Ishikawa (cell line): ENCODE measurements at regions not wholly inside any gene's neighbourhood (a gene's known extent, or its start where the extent isn't known, plus 50 kb on each side); places are given as distances from the start of the nearest gene placed in this dataset.

ENCODE experiments used
- CEBPB ChIP-seq: IDR thresholded peaks from 2 replicates; pipeline ENCODE4 v1.6.1; 2012
- CREB1 ChIP-seq: IDR thresholded peaks from 2 replicates; pipeline ENCODE4 v1.6.1; 2012; ENCODE audit warnings: low read depth
- EGR1 ChIP-seq: IDR thresholded peaks from 2 replicates; pipeline ENCODE4 v1.6.1; 2012
- EP300 ChIP-seq: IDR thresholded peaks from 2 replicates; pipeline ENCODE4 v1.6.1; 2012; ENCODE audit warnings: borderline replicate concordance
- FOXM1 ChIP-seq: IDR thresholded peaks from 2 replicates; pipeline ENCODE4 v1.6.1; 2012; ENCODE audit warnings: low read depth, borderline replicate concordance
- MAX ChIP-seq: IDR thresholded peaks from 2 replicates; pipeline ENCODE4 v1.6.1; 2012
- NFIC ChIP-seq: IDR thresholded peaks from 2 replicates; pipeline ENCODE4 v1.6.1; 2012
- RAD21 ChIP-seq: IDR thresholded peaks from 2 replicates; pipeline ENCODE4 v1.6.1; 2012; ENCODE audit warnings: low read depth
- REST ChIP-seq: IDR thresholded peaks from 2 replicates; pipeline ENCODE4 v1.6.1; 2012; ENCODE audit warnings: low read depth, mild to moderate bottlenecking
- TAF1 ChIP-seq: IDR thresholded peaks from 2 replicates; pipeline ENCODE4 v1.6.1; 2012; ENCODE audit warnings: low read depth, mild to moderate bottlenecking
- TCF12 ChIP-seq: IDR thresholded peaks from 2 replicates; pipeline ENCODE4 v1.6.1; 2012; ENCODE audit warnings: low read depth
- TEAD4 ChIP-seq: IDR thresholded peaks from 2 replicates; pipeline ENCODE4 v1.6.1; 2012
- YY1 ChIP-seq: IDR thresholded peaks from 2 replicates; pipeline ENCODE4 v1.6.1; 2012; ENCODE audit warnings: low read depth
- ZBTB7A ChIP-seq: IDR thresholded peaks from 2 replicates; pipeline ENCODE4 v1.6.1; 2012; ENCODE audit warnings: low read depth
- TF ChIP-seq, protein P1 (sequence below): IDR thresholded peaks from 2 replicates; pipeline ENCODE4 v1.6.1; 2012

DNA sequence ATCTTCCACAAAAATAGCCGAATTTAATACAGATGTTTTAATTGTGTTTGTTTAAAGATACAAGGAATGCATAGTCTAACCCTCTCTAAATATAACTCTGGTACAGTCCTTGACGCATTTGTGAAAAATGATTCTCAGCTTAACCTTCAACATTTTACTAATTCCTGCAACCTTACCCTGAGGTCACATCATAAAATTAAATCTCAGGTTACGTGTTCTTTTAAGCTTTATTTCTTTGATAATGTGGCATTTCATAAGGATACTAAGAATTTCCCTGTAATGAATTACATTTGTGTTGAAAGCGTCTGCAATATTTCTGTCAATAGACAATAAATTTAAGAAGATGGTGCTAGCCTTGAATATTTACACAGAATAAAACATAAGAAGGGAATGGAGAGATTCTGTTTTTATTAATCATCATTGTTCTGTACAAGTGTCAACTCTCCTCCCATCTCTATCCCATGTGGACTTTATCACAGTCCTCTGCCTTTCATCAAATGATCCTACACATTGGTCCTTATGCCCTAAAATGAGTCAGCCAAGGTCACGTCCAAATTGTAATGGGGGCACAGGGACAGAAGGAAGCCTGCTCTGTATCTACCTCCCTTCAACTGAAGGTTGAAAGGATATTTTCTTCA is 769.3 kb upstream of the FLRT2 start:
- TF ChIP-seq YY1 (no peak), FOXM1 (no peak), TAF1 (no peak), RAD21 (no peak), CREB1 (no peak), REST (no peak), EGR1 (no peak), TCF12 (no peak), ZBTB7A (no peak), CEBPB (no peak), EP300 (no peak), MAX (no peak), NFIC (no peak), TEAD4 (no peak)
- TF ChIP-seq, protein P1, sequence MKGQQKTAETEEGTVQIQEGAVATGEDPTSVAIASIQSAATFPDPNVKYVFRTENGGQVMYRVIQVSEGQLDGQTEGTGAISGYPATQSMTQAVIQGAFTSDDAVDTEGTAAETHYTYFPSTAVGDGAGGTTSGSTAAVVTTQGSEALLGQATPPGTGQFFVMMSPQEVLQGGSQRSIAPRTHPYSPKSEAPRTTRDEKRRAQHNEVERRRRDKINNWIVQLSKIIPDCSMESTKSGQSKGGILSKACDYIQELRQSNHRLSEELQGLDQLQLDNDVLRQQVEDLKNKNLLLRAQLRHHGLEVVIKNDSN: no peak

DNA sequence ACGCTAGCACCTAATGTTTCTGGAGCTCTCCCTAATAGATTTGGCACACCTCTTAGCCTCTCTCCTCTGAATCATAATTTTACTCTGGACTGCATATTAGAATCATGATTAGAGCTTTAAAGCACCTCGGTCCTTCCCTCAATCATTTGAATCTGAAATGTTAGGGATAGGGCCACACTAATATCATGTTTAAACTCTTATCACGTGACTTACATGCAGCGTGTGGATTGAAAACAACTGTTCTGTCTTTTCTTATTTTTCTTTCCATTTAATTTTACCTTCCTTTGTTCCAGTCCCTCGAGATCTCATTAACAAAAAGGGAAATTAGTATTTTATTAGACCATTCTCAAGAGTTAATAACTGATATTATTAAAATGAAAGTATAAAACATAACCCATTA is 762.5 kb upstream of the FLRT2 start:
- TF ChIP-seq TAF1: no peak
- TF ChIP-seq TEAD4: no peak
- TF ChIP-seq NFIC: no peak
- TF ChIP-seq CEBPB: no peak
- TF ChIP-seq ZBTB7A: no peak
- TF ChIP-seq, protein P1: no peak
- no peak for TF ChIP-seq EP300
- TF ChIP-seq YY1: no peak

- TF ChIP-seq EP300: no peak
- TF ChIP-seq RAD21: no peak
- no peak for TF ChIP-seq MAX
- no peak for TF ChIP-seq YY1
These were observed 759.9 kb upstream of the FLRT2 start for GRCh38 chr14:84770030-84770429.

- no peak for TF ChIP-seq MAX
- no peak for TF ChIP-seq RAD21
- TF ChIP-seq TEAD4: no peak
- TF ChIP-seq FOXM1: no peak
- no peak for TF ChIP-seq EP300
- no peak for TF ChIP-seq REST
- TF ChIP-seq NFIC: no peak
- TF ChIP-seq, protein P1: no peak
- TF ChIP-seq EGR1: no peak
- TF ChIP-seq YY1: no peak
- TF ChIP-seq TAF1: no peak
- TF ChIP-seq TCF12: no peak
- TF ChIP-seq ZBTB7A: no peak
- TF ChIP-seq CREB1: no peak
- no peak for TF ChIP-seq CEBPB
These were observed 752.6 kb upstream of the FLRT2 start for GRCh38 chr14:84777356-84777755.

GRCh38 chr14:84782902-84783301 is 747.0 kb upstream of the FLRT2 start:
- no peak for TF ChIP-seq RAD21
- TF ChIP-seq, protein P1: no peak
- TF ChIP-seq REST: no peak
- TF ChIP-seq MAX: no peak
- TF ChIP-seq TEAD4: no peak
- TF ChIP-seq EP300: no peak
- no peak for TF ChIP-seq FOXM1
- TF ChIP-seq CEBPB: no peak
- TF ChIP-seq CREB1: no peak
- TF ChIP-seq YY1: no peak
- no peak for TF ChIP-seq NFIC
- no peak for TF ChIP-seq ZBTB7A
- TF ChIP-seq TAF1: no peak
- TF ChIP-seq TCF12: no peak
- TF ChIP-seq EGR1: no peak
